ENCODE measurements at regions not wholly inside any gene's neighbourhood (a gene's known extent, or its start where the extent isn't known, plus 50 kb on each side); places are given as distances from the start of the nearest gene placed in this dataset.

DNA sequence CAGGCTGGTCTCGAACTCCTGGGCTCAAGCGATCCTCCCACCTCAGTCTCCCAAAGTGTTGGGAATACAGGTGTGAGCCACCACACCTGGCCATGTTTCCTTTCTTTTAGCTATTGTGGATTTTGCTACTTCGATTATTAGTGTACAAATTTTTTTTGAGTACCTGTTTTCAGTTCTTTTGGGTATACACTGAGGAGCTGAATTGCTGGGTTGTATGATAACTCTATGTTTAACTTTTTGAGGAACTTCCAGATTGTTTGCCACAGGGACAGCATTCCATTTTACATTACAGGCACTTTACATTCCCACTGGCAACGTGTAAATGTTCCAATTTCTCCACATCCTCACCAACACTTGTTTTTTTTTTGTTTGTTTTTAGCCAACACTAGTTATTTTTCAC, 198.1 kb upstream of the TBX3 start:
- no peak overlapping the region for H3K4me3 ChIP-seq (replicated peaks in 1 of 2; ENCODE audit: low read depth in 2 of 2, low read length in 2 of 2)
- TF ChIP-seq, protein P1, sequence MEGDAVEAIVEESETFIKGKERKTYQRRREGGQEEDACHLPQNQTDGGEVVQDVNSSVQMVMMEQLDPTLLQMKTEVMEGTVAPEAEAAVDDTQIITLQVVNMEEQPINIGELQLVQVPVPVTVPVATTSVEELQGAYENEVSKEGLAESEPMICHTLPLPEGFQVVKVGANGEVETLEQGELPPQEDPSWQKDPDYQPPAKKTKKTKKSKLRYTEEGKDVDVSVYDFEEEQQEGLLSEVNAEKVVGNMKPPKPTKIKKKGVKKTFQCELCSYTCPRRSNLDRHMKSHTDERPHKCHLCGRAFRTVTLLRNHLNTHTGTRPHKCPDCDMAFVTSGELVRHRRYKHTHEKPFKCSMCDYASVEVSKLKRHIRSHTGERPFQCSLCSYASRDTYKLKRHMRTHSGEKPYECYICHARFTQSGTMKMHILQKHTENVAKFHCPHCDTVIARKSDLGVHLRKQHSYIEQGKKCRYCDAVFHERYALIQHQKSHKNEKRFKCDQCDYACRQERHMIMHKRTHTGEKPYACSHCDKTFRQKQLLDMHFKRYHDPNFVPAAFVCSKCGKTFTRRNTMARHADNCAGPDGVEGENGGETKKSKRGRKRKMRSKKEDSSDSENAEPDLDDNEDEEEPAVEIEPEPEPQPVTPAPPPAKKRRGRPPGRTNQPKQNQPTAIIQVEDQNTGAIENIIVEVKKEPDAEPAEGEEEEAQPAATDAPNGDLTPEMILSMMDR (IDR thresholded peaks at IDR 0.05; ENCODE audit: low read depth, low read length), result no peak
- no peak for DNase-seq (ENCODE audit: low read depth in 2 of 2)

DNA sequence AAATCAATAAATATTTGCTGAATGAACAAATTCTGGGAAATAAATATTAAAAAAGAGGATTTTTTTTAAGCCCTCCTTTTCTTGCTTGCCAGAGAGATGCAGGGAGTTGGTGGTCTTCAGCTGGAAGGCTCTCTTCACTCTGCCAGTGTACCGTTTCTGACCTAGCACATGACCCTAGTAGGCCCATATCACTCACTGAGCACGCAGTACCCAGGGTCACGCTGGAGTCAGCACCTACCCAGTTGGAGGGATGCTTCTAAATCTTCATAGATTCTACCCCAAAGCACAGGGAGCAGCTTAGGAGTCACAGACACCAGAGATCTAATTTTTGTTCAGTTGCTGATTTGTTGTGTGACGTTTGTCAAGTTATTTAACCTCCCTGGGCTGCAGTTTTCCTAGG, 195.4 kb upstream of the TBX3 start:
- no peak for DNase-seq (ENCODE audit: low read depth in 2 of 2)
- TF ChIP-seq, protein P1 (IDR thresholded peaks at IDR 0.05; ENCODE audit: low read depth, low read length), result no peak
- H3K4me3 ChIP-seq (replicated peaks in 1 of 2; ENCODE audit: low read depth in 2 of 2, low read length in 2 of 2), result no peak overlapping the region

DNA sequence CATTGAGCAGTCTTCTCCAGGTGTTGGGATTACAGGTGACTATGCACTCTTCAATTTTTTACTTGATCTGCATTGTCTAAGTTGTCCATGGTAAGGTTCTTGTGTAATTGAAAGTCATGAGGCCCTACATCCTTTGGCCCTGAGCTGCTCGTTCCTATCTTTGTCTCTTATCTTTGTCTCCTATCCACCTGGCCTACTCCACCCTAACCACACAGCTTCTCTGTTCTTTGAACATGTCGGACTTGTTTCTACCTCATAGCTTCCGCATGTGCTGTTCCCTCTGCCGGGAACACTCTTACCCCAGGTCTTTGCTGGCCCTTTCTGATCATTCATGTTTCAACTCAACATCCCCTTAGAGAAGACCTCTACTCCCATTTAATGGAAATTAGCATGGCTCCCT, 194.8 kb upstream of the TBX3 start:
- no peak overlapping the region for H3K4me3 ChIP-seq (replicated peaks in 1 of 2; ENCODE audit: low read depth in 2 of 2, low read length in 2 of 2)
- TF ChIP-seq, protein P1 (IDR thresholded peaks at IDR 0.05; ENCODE audit: low read depth, low read length), result no peak
- no peak for DNase-seq (ENCODE audit: low read depth in 2 of 2)

DNA sequence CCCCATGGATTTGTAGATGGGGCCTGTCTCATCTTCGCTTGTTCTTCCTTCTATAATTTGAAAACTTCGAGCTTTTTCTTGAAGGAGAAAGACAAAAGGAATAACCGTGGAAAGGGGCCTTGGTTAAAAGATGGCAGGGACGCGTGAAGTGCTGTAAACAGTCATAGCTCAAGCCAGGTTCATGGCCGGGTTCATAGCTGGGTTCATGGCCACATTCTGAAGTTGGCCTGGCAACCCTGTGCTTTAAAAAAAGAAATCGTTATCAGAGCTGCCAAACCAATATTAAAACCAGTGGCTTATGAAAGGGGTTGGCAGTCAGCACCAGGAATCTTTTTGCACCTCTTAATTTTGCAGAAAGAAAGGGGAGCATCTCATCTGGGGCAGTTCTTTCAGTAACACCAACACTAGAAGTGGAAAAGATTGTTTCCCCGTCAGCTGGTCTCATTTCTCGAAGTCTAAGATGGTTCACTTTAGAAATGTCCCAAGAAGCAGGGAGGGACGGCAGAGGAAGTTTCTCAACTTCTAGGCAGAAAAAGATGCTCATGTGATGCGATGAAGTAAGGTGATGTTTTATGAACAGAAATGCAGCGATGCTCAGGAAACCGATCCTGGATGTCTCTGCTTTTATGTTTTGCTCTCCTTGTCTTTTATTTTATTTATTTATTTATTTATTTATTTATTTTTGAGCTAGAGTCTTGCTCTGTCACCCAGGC, 193.1 kb upstream of the TBX3 start:
- no peak for DNase-seq (ENCODE audit: low read depth in 2 of 2)
- TF ChIP-seq, protein P1 (IDR thresholded peaks at IDR 0.05; ENCODE audit: low read depth, low read length), result no peak
- H3K4me3 ChIP-seq (replicated peaks in 1 of 2; ENCODE audit: low read depth in 2 of 2, low read length in 2 of 2), result no peak overlapping the region

DNA sequence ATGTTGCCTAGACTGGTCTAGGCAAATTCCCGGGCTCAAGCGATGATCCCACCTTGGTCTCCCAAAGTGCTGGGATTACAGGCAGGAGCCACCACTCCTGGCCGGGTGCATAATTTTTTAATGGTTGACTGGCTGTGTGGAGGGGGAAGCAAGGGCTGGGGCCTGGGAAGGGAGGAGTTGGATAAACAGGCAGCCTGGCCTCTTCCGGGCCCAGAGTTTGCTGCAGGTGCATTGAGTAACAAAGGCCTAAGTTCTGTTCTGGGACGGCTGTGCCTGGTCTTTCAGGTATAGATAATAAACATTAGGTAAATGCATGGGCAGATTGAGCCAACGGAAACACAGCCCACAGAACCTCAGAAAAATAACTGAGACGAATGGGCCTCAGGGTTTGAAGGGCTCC, 191.3 kb upstream of the TBX3 start:
- no peak overlapping the region for H3K4me3 ChIP-seq (replicated peaks in 1 of 2; ENCODE audit: low read depth in 2 of 2, low read length in 2 of 2)
- TF ChIP-seq, protein P1 (IDR thresholded peaks at IDR 0.05; ENCODE audit: low read depth, low read length), result no peak
- DNase-seq (ENCODE audit: low read depth in 2 of 2), result no peak

DNA sequence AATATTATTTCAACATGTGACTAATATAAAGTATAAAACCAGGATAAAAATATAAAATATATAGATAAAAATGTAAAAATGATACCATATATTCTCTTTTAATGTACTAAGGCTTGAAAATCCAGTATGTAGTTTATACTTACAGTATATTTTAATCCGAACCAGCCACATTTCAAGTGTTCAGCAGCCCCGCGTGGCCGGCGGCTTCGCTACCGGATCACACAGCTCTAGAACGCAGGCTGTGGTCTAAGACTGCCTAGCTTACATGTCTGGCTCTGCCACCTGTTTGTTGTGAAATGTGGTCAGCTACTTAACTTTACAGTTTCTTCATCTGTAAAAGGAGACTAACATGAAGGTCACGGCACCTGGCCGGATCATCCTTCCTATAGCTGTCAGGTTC, 189.7 kb upstream of the TBX3 start:
- DNase-seq (ENCODE audit: low read depth in 2 of 2), result no peak
- H3K4me3 ChIP-seq (replicated peaks in 1 of 2; ENCODE audit: low read depth in 2 of 2, low read length in 2 of 2), result no peak overlapping the region
- TF ChIP-seq, protein P1 (IDR thresholded peaks at IDR 0.05; ENCODE audit: low read depth, low read length), result no peak
